Stimulated activated CD4-positive, alpha-beta T cell treated with anti-CD3 and anti-CD28 coated beads, Interleukin-4, amount 100 ng/mL, for 24 hours (primary cell): ENCODE measurements at regions not wholly inside any gene's neighbourhood (a gene's known extent, or its start where the extent isn't known, plus 50 kb on each side); places are given as distances from the start of the nearest gene placed in this dataset.

Experiments used
- DNase-seq: peaks from one replicate; pipeline ENCODE4 v3.0.0-alpha.2; 2020

GRCh38 chr13:44058067-44058466, 178.4 kb downstream of the LACC1 start:
- DNase-seq = no peak

- DNase-seq = no peak
These were observed 179.0 kb downstream of the LACC1 start for GRCh38 chr13:44058624-44059215.

- no peak for DNase-seq
These were observed 182.2 kb downstream of the LACC1 start for GRCh38 chr13:44061876-44062275.

GRCh38 chr13:44063467-44063866, 183.8 kb downstream of the LACC1 start:
- no peak for DNase-seq

GRCh38 chr13:44063881-44064280, 184.2 kb downstream of the LACC1 start:
- no peak for DNase-seq

GRCh38 chr13:44064357-44064756, 184.7 kb downstream of the LACC1 start:
- no peak for DNase-seq

- DNase-seq = no peak
These were observed 188.5 kb downstream of the LACC1 start for GRCh38 chr13:44068169-44068568.

- no peak for DNase-seq
These were observed 189.0 kb downstream of the LACC1 start for GRCh38 chr13:44068737-44069136.

- no peak for DNase-seq
These were observed 192.8 kb downstream of the LACC1 start for GRCh38 chr13:44072536-44072935.

GRCh38 chr13:44074611-44075010, 194.9 kb downstream of the LACC1 start:
- no peak for DNase-seq

GRCh38 chr13:44075113-44075512, 195.4 kb downstream of the LACC1 start:
- DNase-seq = no peak

- DNase-seq = no peak
These were observed 199.2 kb downstream of the LACC1 start for GRCh38 chr13:44078806-44079376.

GRCh38 chr13:44079413-44080205, 199.9 kb downstream of the LACC1 start:
- no peak for DNase-seq

GRCh38 chr13:44084146-44084545, 204.4 kb downstream of the LACC1 start:
- no peak for DNase-seq

GRCh38 chr13:44086389-44086788, 206.7 kb downstream of the LACC1 start:
- DNase-seq = no peak

GRCh38 chr13:44088411-44088810, 208.7 kb downstream of the LACC1 start:
- DNase-seq = no peak

- no peak for DNase-seq
These were observed 209.3 kb downstream of the LACC1 start for GRCh38 chr13:44088991-44089413.

GRCh38 chr13:44089452-44089851, 209.7 kb downstream of the LACC1 start:
- DNase-seq = no peak

GRCh38 chr13:44092078-44092970, 212.6 kb downstream of the LACC1 start:
- DNase-seq = no peak

- no peak for DNase-seq
These were observed 214.2 kb downstream of the LACC1 start for GRCh38 chr13:44093607-44094564.

GRCh38 chr13:44096901-44097300, 217.2 kb downstream of the LACC1 start:
- DNase-seq = no peak

- no peak for DNase-seq
These were observed 218.9 kb downstream of the LACC1 start for GRCh38 chr13:44098559-44098958.
